HCT116 (cell line): ENCODE measurements at regions not wholly inside any gene's neighbourhood (a gene's known extent, or its start where the extent isn't known, plus 50 kb on each side); places are given as distances from the start of the nearest gene placed in this dataset.

Experiments used
- ATAC-seq: fragments of 200-7000 bp; cut with Tn5 transposase; 2 replicates; pipeline ENCODE4 v1.9.1; 2020; ENCODE audit warnings: mild to moderate bottlenecking, moderate library complexity
- BruUV-seq: library from RNA; stranded (reverse); fragments of 400-500 nt; replicated peaks from 2 replicates; lab custom pipeline; 2021; lab: Mats Ljungman, UMichigan
- CTCF ChIA-PET: fragments of 300-600 bp; sonication (Branson Sonifier 250); formaldehyde crosslinking; loops from one replicate; lab custom pipeline; 2021; ENCODE audit warnings: antibody characterized with exemption; lab: Charles Lee
- POLR2A ChIA-PET: fragments of 300-600, 350-600 bp; sonication (Branson Sonifier 250); formaldehyde crosslinking; loops from one replicate; lab custom pipeline; 2021; ENCODE audit warnings: antibody characterized with exemption; lab: Charles Lee
- RAD21 ChIA-PET, 2 experiments: fragments of 300-600 bp; sonication (Branson Sonifier 250); formaldehyde crosslinking; loops; one replicate each; lab custom pipeline; 2023; ENCODE audit warnings: low total read pairs in 2 of 2; ENCODE audit not compliant: uncharacterized antibody in 2 of 2, unreplicated experiment in 2 of 2, low non-redundant PET in 1 of 2; lab: Charles Lee
- DNase-seq: peaks from one replicate; pipeline ENCODE4 v3.0.0-alpha.2; 2010; ENCODE audit warnings: low read depth, low spot score
- H2AFZ ChIP-seq: fragments of 200-600 bp; shearing (Covaris generic), sonication (generic); 2 replicates; pipeline ENCODE4 v1.6.1; 2017; ENCODE audit warnings: low read depth, mixed run types, mixed read lengths, antibody characterized with exemption, low read length; ENCODE audit not compliant: poor library complexity, severe bottlenecking
- H3K27ac ChIP-seq: 2 replicates; pipeline ENCODE4 v1.5.1; 2012; ENCODE audit warnings: low read depth, low read length
- H3K27me3 ChIP-seq: fragments of 200-600 bp; sonication (generic); 2 replicates; pipeline ENCODE4 v1.6.1; 2016; ENCODE audit warnings: mixed run types, low read length, mixed read lengths; ENCODE audit not compliant: insufficient read depth
- H3K36me3 ChIP-seq, 2 experiments: fragments of 200-500 bp in 1 of 2; fragments of 200-600 bp in 1 of 2; sonication (Bioruptor generic) in 1 of 2; sonication (generic) in 1 of 2; 2 replicates each; pipeline versions ENCODE4 v1.5.1 to v1.6.1; 2014 to 2016; ENCODE audit warnings: low read length in 2 of 2, inconsistent platforms in 1 of 2, mixed read lengths in 1 of 2, mixed run types in 1 of 2; ENCODE audit not compliant: insufficient read depth in 2 of 2, control insufficient read depth in 1 of 2
- H3K4me1 ChIP-seq, 2 experiments: fragments of 200-600 bp in 1 of 2; sonication (generic) in 1 of 2; 2 replicates each; pipeline versions ENCODE4 v1.5.1 to v1.6.1; 2012 to 2017; ENCODE audit warnings: low read length in 2 of 2, inconsistent platforms in 1 of 2, mild to moderate bottlenecking in 1 of 2, mixed read lengths in 1 of 2, mixed run types in 1 of 2, moderate library complexity in 1 of 2; ENCODE audit not compliant: insufficient read depth in 2 of 2, control insufficient read depth in 1 of 2
- H3K4me2 ChIP-seq: fragments of 200-600 bp; sonication (generic); 2 replicates; pipeline ENCODE4 v1.6.1; 2017; ENCODE audit warnings: mixed run types, low read length, mixed read lengths
- H3K4me3 ChIP-seq, 2 experiments: fragments of 200-600 bp in 1 of 2; sonication (generic) in 1 of 2; replicated peaks in 1 of 2; 2 replicates each; pipeline ENCODE4 v1.5.1; 2011 to 2016; ENCODE audit warnings: low read length in 2 of 2, control low read depth in 1 of 2, low read depth in 1 of 2, mild to moderate bottlenecking in 1 of 2, mixed read lengths in 1 of 2, mixed run types in 1 of 2
- H3K79me2 ChIP-seq: fragments of 200-600 bp; sonication (generic); 2 replicates; pipeline ENCODE4 v1.6.1; 2017; ENCODE audit warnings: mild to moderate bottlenecking, mixed run types, low read length, moderate library complexity, mixed read lengths; ENCODE audit not compliant: insufficient read depth
- H3K9ac ChIP-seq: fragments of 200-600 bp; sonication (generic); 2 replicates; pipeline ENCODE4 v1.6.1; 2016; ENCODE audit warnings: low read length, mixed read lengths
- H3K9me2 ChIP-seq: fragments of 200-600 bp; sonication (generic), shearing (Covaris generic); 2 replicates; pipeline ENCODE4 v1.6.1; 2017; ENCODE audit warnings: mixed run types, mild to moderate bottlenecking, moderate library complexity; ENCODE audit not compliant: insufficient read depth
- H3K9me3 ChIP-seq, 2 experiments: fragments of 200-500 bp in 1 of 2; fragments of 200-600 bp in 1 of 2; sonication (Bioruptor generic) in 1 of 2; sonication (generic) in 1 of 2; 2 replicates each; pipeline ENCODE4 v1.6.1; 2014 to 2017; ENCODE audit warnings: low read length in 2 of 2, mixed read lengths in 2 of 2, inconsistent platforms in 1 of 2, low read depth in 1 of 2, mild to moderate bottlenecking in 1 of 2, mixed run types in 1 of 2, moderate library complexity in 1 of 2; ENCODE audit not compliant: control insufficient read depth in 1 of 2, insufficient read depth in 1 of 2
- H4K20me1 ChIP-seq: fragments of 200-600 bp; sonication (generic), shearing (Covaris generic); 2 replicates; pipeline ENCODE4 v1.6.1; 2017; ENCODE audit warnings: mixed run types, mild to moderate bottlenecking, moderate library complexity; ENCODE audit not compliant: insufficient read depth
- CBX3 ChIP-seq: IDR thresholded peaks from 2 replicates; pipeline ENCODE4 v1.6.1; 2012; ENCODE audit warnings: low read depth
- JUND ChIP-seq: IDR thresholded peaks from 2 replicates; pipeline ENCODE4 v1.6.1; 2012
- POLR2A ChIP-seq: IDR thresholded peaks from 2 replicates; pipeline ENCODE4 v1.7.0; 2011; ENCODE audit warnings: borderline replicate concordance; ENCODE audit not compliant: insufficient read depth, insufficient read length; ENCODE audit errors: extremely low read depth
- POLR2AphosphoS5 ChIP-seq: IDR thresholded peaks from 2 replicates; pipeline ENCODE4 v1.6.1; 2011; ENCODE audit warnings: mild to moderate bottlenecking, low read depth, low read length, moderate library complexity
- RAD21 ChIP-seq: IDR thresholded peaks from 2 replicates; pipeline ENCODE4 v1.6.1; 2012; ENCODE audit warnings: low read depth, mild to moderate bottlenecking
- SP1 ChIP-seq: IDR thresholded peaks from 2 replicates; pipeline ENCODE4 v1.6.1; 2012; ENCODE audit warnings: low read depth
- SRF ChIP-seq: IDR thresholded peaks from 2 replicates; pipeline ENCODE4 v1.6.1; 2012; ENCODE audit warnings: low read depth
- TCF7L2 ChIP-seq: IDR thresholded peaks from 2 replicates; pipeline ENCODE4 v1.7.0; 2011; ENCODE audit warnings: borderline replicate concordance, inconsistent platforms; ENCODE audit not compliant: insufficient read depth, insufficient read length; ENCODE audit errors: extremely low read depth
- YY1 ChIP-seq: IDR thresholded peaks from 2 replicates; pipeline ENCODE4 v1.6.1; 2011; ENCODE audit warnings: low read length, low read depth, moderate library complexity, mild to moderate bottlenecking; ENCODE audit not compliant: insufficient replicate concordance; ENCODE audit errors: extremely low read depth
- ZFX ChIP-seq: fragments of 450-650 bp; IDR thresholded peaks from 2 replicates; pipeline ENCODE4 v1.6.1; 2017
- ZNF274 ChIP-seq: fragments of 200-500 bp; sonication (Bioruptor generic); IDR thresholded peaks from 2 replicates; pipeline ENCODE4 v1.6.1; 2014; ENCODE audit warnings: mild to moderate bottlenecking, low read depth, low read length, inconsistent platforms
- intact Hi-C: fragments of 100-400 bp; cut with micrococcal nuclease; formaldehyde crosslinking; loops from 2 replicates; pipeline ENCODE4 v1.10.0; 2022
- TF ChIP-seq, protein P1 (sequence below): IDR thresholded peaks from 2 replicates; pipeline ENCODE4 v1.6.1; 2011; ENCODE audit warnings: mild to moderate bottlenecking, low read length, moderate library complexity; ENCODE audit not compliant: insufficient replicate concordance; ENCODE audit errors: extremely low read depth
- TF ChIP-seq, protein P2 (sequence below): IDR thresholded peaks from 2 replicates; pipeline ENCODE4 v1.6.1; 2012

DNA sequence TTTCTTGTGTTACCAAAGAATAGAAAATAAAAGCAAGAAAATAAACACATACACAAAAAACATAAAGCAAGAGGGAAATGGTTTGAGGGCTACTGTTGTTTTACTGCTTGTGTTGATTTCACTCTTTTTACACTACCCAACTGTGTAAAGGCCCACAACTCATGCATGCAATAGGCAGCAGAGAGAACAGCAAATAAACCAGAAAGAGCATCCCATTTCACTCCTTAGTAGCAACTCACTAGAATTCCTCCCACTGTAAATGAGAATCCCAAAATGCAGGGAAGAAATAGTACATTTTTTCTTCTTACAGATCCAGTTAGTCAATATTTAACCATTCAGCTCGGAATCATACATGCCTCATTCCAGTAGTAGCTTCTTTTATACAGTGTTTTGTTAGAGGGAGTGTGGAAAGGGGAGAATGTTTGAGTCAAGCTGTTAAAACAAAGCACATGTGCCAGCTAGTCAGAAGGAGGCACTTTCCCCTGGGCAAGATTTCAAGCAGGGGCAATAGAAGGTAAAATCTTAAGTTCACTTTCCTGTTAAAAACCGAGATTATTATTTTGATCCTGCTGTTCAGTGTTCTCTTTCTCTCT lies 147.2 kb upstream of the FAM98A start:
- intact Hi-C loops, result no loop called here
- TF ChIP-seq POLR2AphosphoS5, result no peak
- TF ChIP-seq CBX3, result no peak
- TF ChIP-seq ZFX, result no peak
- TF ChIP-seq, protein P1, sequence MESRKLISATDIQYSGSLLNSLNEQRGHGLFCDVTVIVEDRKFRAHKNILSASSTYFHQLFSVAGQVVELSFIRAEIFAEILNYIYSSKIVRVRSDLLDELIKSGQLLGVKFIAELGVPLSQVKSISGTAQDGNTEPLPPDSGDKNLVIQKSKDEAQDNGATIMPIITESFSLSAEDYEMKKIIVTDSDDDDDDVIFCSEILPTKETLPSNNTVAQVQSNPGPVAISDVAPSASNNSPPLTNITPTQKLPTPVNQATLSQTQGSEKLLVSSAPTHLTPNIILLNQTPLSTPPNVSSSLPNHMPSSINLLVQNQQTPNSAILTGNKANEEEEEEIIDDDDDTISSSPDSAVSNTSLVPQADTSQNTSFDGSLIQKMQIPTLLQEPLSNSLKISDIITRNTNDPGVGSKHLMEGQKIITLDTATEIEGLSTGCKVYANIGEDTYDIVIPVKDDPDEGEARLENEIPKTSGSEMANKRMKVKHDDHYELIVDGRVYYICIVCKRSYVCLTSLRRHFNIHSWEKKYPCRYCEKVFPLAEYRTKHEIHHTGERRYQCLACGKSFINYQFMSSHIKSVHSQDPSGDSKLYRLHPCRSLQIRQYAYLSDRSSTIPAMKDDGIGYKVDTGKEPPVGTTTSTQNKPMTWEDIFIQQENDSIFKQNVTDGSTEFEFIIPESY, result no peak
- no peak for TF ChIP-seq SP1
- no peak for TF ChIP-seq JUND
- no peak for TF ChIP-seq ZNF274
- TF ChIP-seq, protein P2, sequence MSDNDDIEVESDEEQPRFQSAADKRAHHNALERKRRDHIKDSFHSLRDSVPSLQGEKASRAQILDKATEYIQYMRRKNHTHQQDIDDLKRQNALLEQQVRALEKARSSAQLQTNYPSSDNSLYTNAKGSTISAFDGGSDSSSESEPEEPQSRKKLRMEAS, result no peak
- TF ChIP-seq, all 23 proteins: peak for 0
- Histone ChIP-seq H3K4me3 (no peak overlapping the region), H2AFZ (no peak overlapping the region), H3K79me2 (no peaks in the 10 kb centered on the region), H3K4me2 (no peak overlapping the region), H4K20me1 (no peaks in the 10 kb centered on the region), H3K9ac (no peak overlapping the region), H3K9me2 (no peaks in the 10 kb centered on the region), H3K36me3 (no peaks in the 10 kb centered on the region), H3K9me3 (no peaks in the 10 kb centered on the region), H3K27me3 (no peaks in the 10 kb centered on the region), H3K27ac (no peak overlapping the region), H3K4me1 (no peaks in the 10 kb centered on the region)
- ATAC-seq, result no peak
- no TSS peak for BruUV-seq
- CTCF ChIA-PET, result no interaction called here
- DNase-seq, result no peak
- POLR2A ChIA-PET, result no interaction called here
- RAD21 ChIA-PET, result no interaction called here

DNA sequence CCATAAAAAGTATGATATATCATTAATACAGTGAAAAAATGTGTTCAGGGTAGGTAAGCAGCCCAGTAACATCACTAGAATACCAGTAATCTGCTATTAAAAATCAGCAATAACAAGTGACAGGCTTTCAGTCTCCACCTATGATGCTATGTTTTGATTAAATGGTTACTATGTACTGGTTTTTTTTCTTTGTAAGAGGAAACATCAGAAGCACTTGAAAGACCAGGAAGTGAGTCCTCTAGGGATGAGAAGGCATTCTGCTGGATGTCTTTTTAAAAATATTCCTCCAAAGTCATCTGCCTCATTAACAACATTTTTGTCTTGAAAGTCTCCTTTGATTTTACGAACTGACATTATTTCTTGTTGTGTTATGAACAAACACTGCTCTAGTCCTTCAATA lies 136.0 kb upstream of the FAM98A start:
- CTCF ChIA-PET, result no interaction called here

More for the DNA sequence above, 136.0 kb upstream of the FAM98A start:
- H4K20me1 ChIP-seq, result no peaks in the 10 kb centered on the region
- BruUV-seq, result no TSS peak
- ATAC-seq (no peak), DNase-seq (no peak)
- H3K4me3 ChIP-seq, result no peak overlapping the region
- POLR2A ChIA-PET, result no interaction called here
- no peaks in the 10 kb centered on the region for H3K9me2 ChIP-seq
- intact Hi-C loops, result no loop called here
- no peaks in the 10 kb centered on the region for H3K27me3 ChIP-seq
- TF ChIP-seq TCF7L2, result no peak
- no peak for TF ChIP-seq YY1
- no peak for TF ChIP-seq POLR2A
- no peak for TF ChIP-seq ZFX
- TF ChIP-seq RAD21, result no peak
- no peak for TF ChIP-seq CBX3
- no peak for TF ChIP-seq SRF
- no peak for TF ChIP-seq JUND
- no peaks in the 10 kb centered on the region for H3K4me1 ChIP-seq
- H3K79me2 ChIP-seq, result no peaks in the 10 kb centered on the region
- no peak overlapping the region for H3K9ac ChIP-seq
- H3K36me3 ChIP-seq, result no peaks in the 10 kb centered on the region
- no peak overlapping the region for H2AFZ ChIP-seq
- RAD21 ChIA-PET, result no interaction called here
- no peaks in the 10 kb centered on the region for H3K9me3 ChIP-seq
- H3K27ac ChIP-seq, result no peak overlapping the region
- H3K4me2 ChIP-seq, result no peak overlapping the region
